MV-4-11 (cell line): ENCODE measurements at regions not wholly inside any gene's neighbourhood (a gene's known extent, or its start where the extent isn't known, plus 50 kb on each side); places are given as distances from the start of the nearest gene placed in this dataset.
"Not testable (repeated sequence)": the region's sequence is repeated elsewhere in the genome, so short reads cannot be mapped to it uniquely, and the experiment has no call there.

Source experiments
- DNase-seq: peaks from one replicate; lab custom pipeline; 2025; lab: John Stamatoyannopoulos, UW

- DNase-seq: peak; percentile 30
Observed at GRCh38 chr1:43042773-43043457, 84.2 kb upstream of the SLC2A1 start.

GRCh38 chr1:43042127-43042526, 83.5 kb upstream of the SLC2A1 start:
- no peak for DNase-seq

GRCh38 chr1:43041591-43041990, 82.9 kb upstream of the SLC2A1 start:
- DNase-seq: no peak

- DNase-seq: no peak
Observed at GRCh38 chr1:43039228-43040055, 80.8 kb upstream of the SLC2A1 start.

GRCh38 chr1:43038232-43038935, 79.7 kb upstream of the SLC2A1 start:
- DNase-seq: no peak

GRCh38 chr1:43037466-43037865, 78.8 kb upstream of the SLC2A1 start:
- DNase-seq: no peak

GRCh38 chr1:43036932-43037331, 78.3 kb upstream of the SLC2A1 start:
- no peak for DNase-seq

GRCh38 chr1:43035821-43036741, 77.4 kb upstream of the SLC2A1 start:
- DNase-seq: no peak

- peak; percentile 8 for DNase-seq
Observed at GRCh38 chr1:43034778-43035177, 76.1 kb upstream of the SLC2A1 start.

- no peak for DNase-seq
Observed at GRCh38 chr1:43034195-43034658, 75.6 kb upstream of the SLC2A1 start.

- DNase-seq: no peak
Observed at GRCh38 chr1:43031316-43032203, 72.9 kb upstream of the SLC2A1 start.

GRCh38 chr1:43024905-43025304, 66.2 kb upstream of the SLC2A1 start:
- DNase-seq: no peak

GRCh38 chr1:43021547-43022474, 63.1 kb upstream of the SLC2A1 start:
- no peak for DNase-seq

- no peak for DNase-seq
Observed at GRCh38 chr1:43019226-43019625, 60.6 kb upstream of the SLC2A1 start.

GRCh38 chr1:43018121-43018520, 59.5 kb upstream of the SLC2A1 start:
- no peak for DNase-seq

- no peak for DNase-seq
Observed at GRCh38 chr1:43015269-43015668, 56.6 kb upstream of the SLC2A1 start.

GRCh38 chr1:43014579-43014978, 55.9 kb upstream of the SLC2A1 start:
- DNase-seq: not testable (repeated sequence)

GRCh38 chr1:43011020-43011419, 52.4 kb upstream of the SLC2A1 start:
- no peak for DNase-seq

- peak; percentile 52 for DNase-seq
Observed at GRCh38 chr1:43009274-43009673, 50.6 kb upstream of the SLC2A1 start.
